ENCODE measurements at regions not wholly inside any gene's neighbourhood (a gene's known extent, or its start where the extent isn't known, plus 50 kb on each side); places are given as distances from the start of the nearest gene placed in this dataset.

DNA sequence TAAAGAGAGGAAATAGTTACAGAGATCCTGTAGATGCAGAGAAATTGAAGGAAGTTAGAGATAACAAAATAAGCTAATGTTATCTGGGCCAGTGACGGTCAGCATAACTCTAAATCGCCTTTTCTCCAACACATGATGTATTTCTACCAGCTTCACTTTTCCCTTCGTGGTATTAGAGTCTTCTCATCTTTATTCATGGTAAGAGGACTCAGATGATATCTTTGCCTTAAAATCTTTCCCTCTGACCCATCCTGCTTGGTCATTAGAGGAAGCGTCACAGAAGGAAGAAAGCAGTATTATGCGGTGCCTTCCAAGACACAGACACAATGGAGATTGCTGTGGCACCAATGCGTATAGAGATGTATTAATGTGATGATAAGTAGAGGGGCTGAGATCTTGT is 320.7 kb upstream of the GOLIM4 start:
- no peak overlapping the region for H2BK120ac ChIP-seq (ENCODE audit: low read depth, low read length)

More for the DNA sequence above, 320.7 kb upstream of the GOLIM4 start:
- no peak overlapping the region for H2AFZ ChIP-seq (replicated peaks; ENCODE audit: low read length, poor library complexity)
- peaks cover 2% of the 10 kb centered on the region; the same call in 1 of the 2 replicates for H3K27me3 ChIP-seq (ENCODE audit: control insufficient read depth, insufficient read depth, low read length)
- 80% methylated on average over 1 of the region's 6 CpGs; no CpG with 5 or more reads in 1 of the 2 experiments for WGBS, 2 experiments (ENCODE audit: extremely low coverage in 2 of 2, insufficient read length in 1 of 2)
- ChIA-PET POLR2A (ENCODE audit: unreplicated experiment) (no interaction called here), CTCF (no interaction called here)
- no peak overlapping the region for H3K4me2 ChIP-seq (ENCODE audit: low read depth, low read length)
- TF ChIP-seq RCOR1 (IDR thresholded peaks at IDR 0.05; ENCODE audit: insufficient replicate concordance, low read length) (no peak), CEBPB (IDR thresholded peaks at IDR 0.05; ENCODE audit: low read depth, low read length) (no peak), USF2 (IDR thresholded peaks at IDR 0.05; ENCODE audit: low read depth, low read length) (no peak)
- H2AK5ac ChIP-seq (ENCODE audit: low read depth, low read length), result no peak overlapping the region
- H3K27ac ChIP-seq (ENCODE audit: insufficient read depth, low read length), result no peak overlapping the region
- DNase-seq, result no peak
- peaks cover 2% of the 10 kb centered on the region; the same call in 1 of the 2 replicates for H3K9me3 ChIP-seq (ENCODE audit: control insufficient read depth, insufficient read depth, low read length)
- no peak overlapping the region for H3K9ac ChIP-seq (ENCODE audit: low read depth, low read length)
- H3K36me3 ChIP-seq (ENCODE audit: control insufficient read depth, insufficient read depth, low read length), result no peaks in the 10 kb centered on the region
- intact Hi-C loops (cut with micrococcal nuclease), result no loop called here
- no peak overlapping the region for H2BK15ac ChIP-seq (ENCODE audit: low read depth, low read length)
- no peaks in the 10 kb centered on the region for H3K79me1 ChIP-seq (ENCODE audit: low read depth in 1 of 2, low read length in 2 of 2)
- H2BK20ac ChIP-seq (ENCODE audit: low read depth, low read length), result no peak overlapping the region
- no TSS peak for BruUV-seq (replicated peaks)
- no peak for ATAC-seq (ENCODE audit: low read depth)
- no peak overlapping the region for H2AK9ac ChIP-seq (replicated peaks; ENCODE audit: low read depth, low read length, poor library complexity)
- H4K8ac ChIP-seq (ENCODE audit: low read depth in 2 of 2, low read length in 2 of 2), result no peak overlapping the region
- no peaks in the 10 kb centered on the region for H3K4me1 ChIP-seq (ENCODE audit: control insufficient read depth, insufficient read depth, low read length)
- no peak overlapping the region for H3K4ac ChIP-seq (ENCODE audit: low read depth, low read length)
- H3K23ac ChIP-seq (ENCODE audit: low read depth, low read length), result no peak overlapping the region
- H4K20me1 ChIP-seq (ENCODE audit: insufficient read depth, low read length), result no peaks in the 10 kb centered on the region
- no peaks in the 10 kb centered on the region for H3K9me1 ChIP-seq (ENCODE audit: insufficient read depth, low read length)
- no peak overlapping the region for H3K14ac ChIP-seq (replicated peaks; ENCODE audit: low read depth, low read length)
- no peak overlapping the region for H3K4me3 ChIP-seq (ENCODE audit: insufficient read depth, low read depth, low read length)
- no peak overlapping the region for H4K5ac ChIP-seq (ENCODE audit: low read depth, low read length)
- dilution Hi-C loops (cut with HindIII; ENCODE audit: low sequenced_read_pairs, unreplicated experiment), result no loop called here
- H3K56ac ChIP-seq (ENCODE audit: extremely low read depth, insufficient read depth, low read length), result no peak overlapping the region
- no peak overlapping the region for H3K18ac ChIP-seq (ENCODE audit: low read depth, low read length)
- no peak overlapping the region for H4K91ac ChIP-seq (ENCODE audit: insufficient read depth, low read depth, low read length)
- in situ Hi-C loops (cut with MboI; ENCODE audit: low sequenced_read_pairs), result no loop called here
- no peak overlapping the region for H2BK5ac ChIP-seq (ENCODE audit: low read depth, low read length, poor library complexity, severe bottlenecking)
